GM19351 (cell line): ENCODE measurements at regions not wholly inside any gene's neighbourhood (a gene's known extent, or its start where the extent isn't known, plus 50 kb on each side); places are given as distances from the start of the nearest gene placed in this dataset.

Source experiments
- ATAC-seq: cut with Tn5 transposase; IDR thresholded peaks from one replicate; pipeline ENCODE4 v1.9.1; 2021; ENCODE audit warnings: mild to moderate bottlenecking, moderate library complexity; ENCODE audit not compliant: unreplicated experiment

DNA sequence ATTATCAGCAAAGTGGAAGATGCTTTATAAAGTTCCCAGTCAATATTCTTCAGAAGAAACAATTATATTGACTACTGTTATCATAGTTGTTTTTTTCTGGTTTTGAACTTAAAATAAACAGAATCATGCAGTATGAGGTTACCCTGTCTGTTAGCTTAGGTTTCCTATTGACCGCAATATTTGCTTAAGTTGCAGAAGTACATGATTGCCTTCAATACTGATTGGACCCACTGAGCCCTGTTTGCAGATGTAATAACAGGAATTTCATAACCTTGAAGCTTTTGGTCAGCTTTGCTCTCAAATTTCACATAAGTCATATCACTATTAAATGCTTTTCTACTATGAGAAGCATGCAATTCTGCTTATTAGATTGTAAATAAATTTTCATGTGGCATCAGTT is 229.1 kb upstream of the FSTL5 start:
- ATAC-seq = peak; percentile 63

DNA sequence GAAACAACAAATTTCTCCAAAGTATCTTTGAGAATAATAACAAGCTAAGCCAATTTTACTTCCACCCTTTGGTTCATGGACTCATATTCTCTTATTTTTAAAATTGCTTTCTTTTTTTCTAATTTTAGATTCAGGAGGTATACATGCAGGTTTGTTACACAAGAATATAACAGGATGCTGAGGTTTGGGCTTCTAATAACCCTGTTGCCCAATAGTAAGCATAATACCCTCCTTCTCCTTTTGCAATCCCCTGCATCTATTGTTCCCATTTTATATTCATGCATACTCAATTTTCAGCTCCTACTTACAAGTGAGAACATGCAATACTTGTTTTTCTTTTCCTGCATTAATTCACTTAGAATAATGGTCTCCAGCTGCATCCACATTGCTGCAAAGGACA is 202.3 kb upstream of the FSTL5 start:
- ATAC-seq = no peak

DNA sequence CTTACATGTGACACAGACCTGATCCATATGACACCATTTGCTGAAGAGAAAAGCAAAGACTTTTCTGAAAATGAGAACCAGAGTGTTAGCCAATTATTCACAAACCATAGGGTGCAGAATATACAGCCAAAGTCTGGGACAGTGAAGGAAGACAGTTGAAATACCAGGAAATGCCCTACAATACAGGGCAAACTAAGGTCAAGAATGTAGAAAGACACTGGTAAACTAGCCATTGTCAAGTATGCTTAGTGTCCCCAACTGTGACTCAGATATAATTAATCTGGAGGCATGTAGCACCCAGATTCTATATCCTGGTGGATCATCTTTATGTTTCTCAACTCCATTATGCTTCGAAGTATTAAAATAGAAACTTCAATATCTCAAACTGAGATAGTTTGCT is 200.9 kb upstream of the FSTL5 start:
- no peak for ATAC-seq

DNA sequence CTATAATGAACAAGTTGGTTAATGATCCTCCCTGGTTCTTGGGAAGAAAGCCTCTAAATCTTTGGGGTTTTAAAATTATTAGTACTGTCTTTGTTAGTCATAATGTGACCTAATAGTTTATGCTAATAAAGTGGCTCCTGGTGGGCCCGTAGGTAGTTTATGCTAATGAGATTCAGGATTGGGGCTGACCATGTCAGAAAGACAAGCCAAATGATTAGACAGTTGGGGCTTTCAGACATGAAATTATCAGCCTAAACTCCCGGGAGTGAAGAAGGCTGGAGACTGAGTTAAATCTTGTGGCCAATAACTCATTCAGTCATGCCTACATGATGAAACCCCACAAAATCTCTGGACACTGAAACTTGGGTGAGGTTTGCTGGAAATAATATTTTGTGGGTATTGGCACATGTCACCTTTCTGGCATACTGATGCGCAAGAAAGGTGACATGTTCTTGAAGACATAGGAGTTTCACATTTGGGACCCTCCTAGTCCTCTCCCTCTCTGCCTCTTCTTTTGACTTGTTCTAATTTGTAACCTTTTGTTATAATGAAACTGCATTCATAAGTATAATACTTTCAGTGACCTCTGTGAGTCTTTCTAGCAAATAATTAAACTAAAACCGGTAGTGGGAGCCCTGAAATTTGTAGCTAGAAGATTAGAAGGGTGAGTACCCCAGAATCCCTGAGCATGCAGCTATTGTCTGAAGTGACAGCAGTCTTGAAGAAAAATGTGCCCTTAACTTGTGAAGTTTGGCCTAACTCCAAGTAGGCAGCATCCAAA is 196.8 kb upstream of the FSTL5 start:
- ATAC-seq = no peak

DNA sequence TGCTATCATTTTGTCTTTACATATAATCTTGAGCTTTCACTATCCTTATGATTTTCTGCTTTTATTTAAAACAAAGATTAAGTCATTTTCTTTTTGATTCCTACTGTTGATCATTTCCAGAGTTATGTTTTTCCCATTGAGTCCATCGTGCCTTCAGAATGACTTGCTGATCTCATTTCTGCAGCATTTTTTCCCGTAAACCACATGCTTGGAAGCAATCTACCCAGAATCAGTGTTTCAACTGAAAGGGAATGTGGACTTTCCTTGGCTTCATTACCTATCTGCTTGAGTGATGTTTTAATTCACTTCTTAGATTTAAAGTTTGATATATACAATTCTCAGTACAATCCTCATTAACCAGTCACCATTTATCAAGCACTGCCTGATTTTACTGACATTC is 192.4 kb upstream of the FSTL5 start:
- no peak for ATAC-seq

DNA sequence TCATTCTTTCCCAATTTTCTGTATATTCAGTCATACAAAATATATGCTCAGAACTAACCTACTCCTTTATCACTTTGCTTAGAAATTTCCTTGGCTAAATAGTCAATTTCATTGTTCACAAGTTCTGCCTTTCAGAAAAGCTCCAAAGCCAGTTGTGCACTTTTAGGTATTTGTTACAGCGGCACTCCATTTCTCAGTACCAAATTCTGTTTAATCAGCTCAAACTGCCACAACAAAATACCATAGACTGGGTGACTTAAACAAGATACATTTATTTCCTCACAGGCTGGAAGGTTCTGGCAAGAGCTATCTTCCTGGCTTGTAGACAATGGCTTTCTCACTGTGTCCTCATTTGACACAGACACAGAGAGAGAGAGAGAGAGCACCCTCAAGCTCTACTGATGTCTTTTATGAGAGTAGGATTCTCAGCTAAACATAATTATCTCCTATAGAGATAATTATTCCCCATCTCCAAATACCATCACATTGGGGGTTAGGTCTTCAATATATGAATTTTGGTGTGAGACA is 188.8 kb upstream of the FSTL5 start:
- ATAC-seq = no peak

DNA sequence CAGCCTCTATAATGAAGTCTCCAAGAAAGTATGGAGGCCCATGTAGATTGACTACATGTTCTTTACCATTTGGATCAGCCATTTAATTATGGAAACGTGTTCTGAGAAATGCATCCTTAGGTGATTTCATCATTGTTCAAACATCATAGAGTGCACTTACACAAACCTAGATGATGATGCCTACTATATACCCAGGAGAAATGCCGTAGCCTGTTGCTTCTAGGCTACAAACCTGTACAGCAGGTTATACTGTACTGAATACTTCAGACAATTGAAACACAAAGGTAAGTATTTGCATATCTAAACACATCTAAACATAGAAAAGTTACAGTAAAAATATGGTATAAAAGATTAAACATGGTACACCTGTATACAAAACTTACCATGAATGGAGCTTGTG is 186.5 kb upstream of the FSTL5 start:
- no peak for ATAC-seq

DNA sequence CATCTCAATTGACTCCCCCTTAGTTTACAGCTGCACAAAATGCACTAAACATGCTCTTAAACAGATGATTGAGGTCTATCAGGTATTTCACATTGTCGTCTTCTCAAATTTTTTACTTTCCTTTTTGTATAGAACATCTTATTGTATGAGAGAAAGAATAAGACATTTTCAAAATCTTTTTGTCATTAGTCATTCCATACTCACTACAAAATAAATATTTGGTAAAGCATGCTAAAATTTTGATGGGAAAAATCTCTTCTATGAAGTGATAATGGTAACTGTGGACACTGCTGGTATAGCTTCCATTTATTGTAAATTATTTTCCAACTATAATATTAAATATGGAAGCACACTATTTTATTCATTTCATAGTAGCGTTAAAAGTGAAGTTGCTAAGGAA is 185.6 kb upstream of the FSTL5 start:
- ATAC-seq = no peak

DNA sequence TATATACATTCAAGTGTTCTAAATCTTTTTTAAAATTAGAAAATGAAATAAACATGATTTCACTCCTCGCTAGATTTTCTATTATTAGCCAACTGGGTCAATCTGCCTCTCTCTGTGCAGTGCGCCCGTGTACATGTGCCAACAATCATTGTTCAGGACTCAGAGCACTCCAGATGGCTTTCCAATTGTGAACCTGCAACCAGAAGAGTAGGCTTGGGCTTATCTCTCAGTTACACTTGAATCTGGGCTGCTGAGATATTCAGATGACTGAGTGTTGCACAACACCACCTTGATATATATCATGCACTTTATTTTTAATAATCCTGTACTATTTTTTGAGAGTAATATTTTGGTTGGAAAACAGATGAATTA is 184.0 kb upstream of the FSTL5 start:
- no peak for ATAC-seq

DNA sequence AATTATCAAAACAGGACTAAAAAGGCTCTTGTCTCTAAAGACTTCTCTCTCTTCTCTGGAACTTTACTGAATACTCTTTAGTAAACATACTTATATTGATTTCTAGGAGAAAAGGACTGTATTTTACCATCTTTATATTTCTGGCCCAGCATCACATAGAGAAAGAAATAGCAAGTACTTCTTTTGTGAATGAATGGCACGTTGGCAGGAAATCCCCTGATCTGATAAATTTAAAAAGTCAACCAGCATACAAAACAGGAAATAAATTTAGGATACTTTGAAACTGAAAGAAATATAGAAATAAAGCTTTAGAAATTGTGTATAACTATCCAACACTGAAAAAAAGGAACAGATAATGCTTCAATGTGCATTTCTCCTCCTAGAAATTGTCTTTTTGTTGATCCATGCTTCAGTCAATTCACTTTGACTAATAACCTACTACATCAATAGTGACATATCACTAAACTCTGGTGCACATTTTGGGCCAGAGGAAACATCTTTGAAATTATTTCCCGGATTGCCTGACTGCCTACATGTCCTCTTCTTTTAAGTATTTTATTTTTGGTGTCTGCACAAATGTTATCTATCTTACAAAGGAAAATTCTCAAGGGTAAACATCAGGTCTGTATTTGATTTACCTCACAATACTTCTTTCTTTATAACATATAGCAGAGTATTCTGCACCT is 183.5 kb upstream of the FSTL5 start:
- ATAC-seq = no peak

DNA sequence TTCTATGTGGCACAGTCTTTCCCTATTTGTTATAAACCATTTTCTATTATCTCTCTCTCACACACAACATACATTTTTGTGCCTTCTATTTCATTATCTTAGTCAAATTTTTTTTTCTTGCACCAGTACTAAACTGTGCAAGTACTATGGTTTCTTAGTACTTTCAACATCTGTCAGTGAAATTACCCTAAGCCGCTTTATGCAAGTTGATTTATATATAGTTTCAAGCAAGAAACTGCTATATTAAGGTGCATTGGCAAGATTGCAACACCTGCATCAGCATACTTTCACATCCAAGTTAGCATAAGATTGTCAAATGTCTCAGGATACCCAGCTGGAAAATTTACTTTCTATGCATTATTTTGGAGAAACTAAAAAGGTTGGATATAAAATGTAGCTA is 180.2 kb upstream of the FSTL5 start:
- ATAC-seq = no peak

DNA sequence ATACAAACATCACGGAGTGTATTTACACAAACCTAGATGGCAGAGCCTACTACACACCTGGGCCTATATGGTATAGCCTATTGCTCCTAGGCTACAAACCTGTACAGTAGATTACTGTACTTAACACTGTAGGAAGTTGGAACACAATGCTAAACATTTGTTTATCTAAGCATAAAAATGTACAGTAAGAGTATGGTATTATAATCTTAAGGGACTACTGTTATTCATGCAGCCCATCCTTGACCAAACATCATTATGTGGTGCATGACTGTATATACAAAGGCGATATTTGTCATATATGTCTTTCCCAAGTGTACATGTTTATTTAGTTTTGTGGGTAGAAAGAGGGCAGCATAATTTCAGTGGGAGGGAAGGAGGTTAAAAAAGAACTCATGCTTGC is 177.7 kb upstream of the FSTL5 start:
- ATAC-seq = no peak

DNA sequence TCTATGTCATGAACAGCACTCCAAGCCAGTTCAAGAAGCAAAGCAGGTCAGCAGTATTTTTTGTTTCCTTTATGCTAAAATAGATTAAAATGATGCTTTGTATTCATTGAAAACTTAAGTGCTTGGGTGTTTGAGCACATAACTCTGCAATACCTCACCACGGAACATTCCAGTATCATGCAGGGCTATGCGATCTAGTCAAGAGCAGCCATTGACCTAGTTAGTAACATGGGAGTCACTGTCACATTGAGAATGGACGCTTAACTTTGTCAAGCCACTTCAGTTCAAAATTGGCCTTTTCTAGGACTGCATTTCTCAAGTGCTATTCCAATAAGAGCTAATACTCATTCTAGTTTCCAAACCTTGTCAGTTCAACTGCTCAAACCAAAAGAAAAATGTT is 160.1 kb upstream of the FSTL5 start:
- ATAC-seq = no peak

DNA sequence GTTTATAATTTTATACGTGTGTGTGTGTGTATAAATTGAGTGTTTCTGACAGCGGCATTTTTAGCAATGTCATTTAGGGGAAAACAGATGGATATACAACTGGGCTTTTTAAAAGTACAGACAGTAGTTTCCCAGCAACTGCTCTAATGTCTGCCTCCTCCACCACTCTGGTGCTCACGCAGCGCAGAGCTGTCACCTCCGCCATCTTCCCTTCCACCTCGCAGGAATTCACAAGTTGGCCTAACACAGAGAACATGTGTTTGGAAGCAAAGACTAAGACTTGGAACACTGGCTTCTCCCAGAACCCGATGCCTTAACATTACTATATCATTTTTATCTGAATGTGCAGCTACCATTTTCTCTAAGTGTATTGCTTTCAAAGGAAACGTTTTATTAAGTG is 158.3 kb upstream of the FSTL5 start:
- ATAC-seq = no peak

DNA sequence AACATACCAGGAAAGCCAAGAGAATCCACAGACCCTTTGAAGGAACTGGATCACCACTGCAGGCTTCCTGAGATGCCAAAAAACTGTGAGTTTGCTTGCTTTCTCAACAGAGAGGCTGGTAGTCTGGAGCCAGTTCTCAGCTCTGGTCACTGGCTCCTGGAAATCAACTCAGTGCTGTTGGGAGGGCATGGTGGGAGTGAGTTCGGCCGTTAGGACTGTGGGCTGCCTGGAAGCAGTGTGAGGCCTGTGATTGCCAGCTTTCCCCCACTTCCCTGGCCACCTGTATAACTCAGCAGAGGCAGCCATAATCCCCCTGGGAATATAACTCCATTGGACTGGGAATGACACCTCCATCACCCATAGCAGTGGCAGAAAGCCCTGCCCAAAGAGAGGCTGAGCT is 122.0 kb upstream of the FSTL5 start:
- ATAC-seq = no peak

DNA sequence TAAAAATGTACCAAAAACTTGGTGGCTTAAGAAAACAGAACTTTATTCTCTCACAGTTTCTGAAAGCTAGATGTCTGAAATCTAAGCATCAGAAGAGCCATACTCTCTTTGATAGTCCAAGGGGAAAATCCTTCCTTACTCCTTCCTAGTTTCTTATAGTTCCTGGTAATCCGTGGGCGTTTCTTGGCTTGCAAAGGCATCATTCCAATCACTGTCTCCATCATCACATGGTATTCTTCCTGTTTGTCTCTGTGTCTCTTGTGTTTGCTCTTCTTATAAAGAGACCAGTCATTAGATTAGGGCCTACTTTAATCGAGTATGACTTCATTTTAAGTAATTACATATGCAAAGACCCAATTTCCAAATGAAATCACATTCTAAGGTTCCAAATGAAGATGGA is 118.9 kb upstream of the FSTL5 start:
- ATAC-seq = no peak

DNA sequence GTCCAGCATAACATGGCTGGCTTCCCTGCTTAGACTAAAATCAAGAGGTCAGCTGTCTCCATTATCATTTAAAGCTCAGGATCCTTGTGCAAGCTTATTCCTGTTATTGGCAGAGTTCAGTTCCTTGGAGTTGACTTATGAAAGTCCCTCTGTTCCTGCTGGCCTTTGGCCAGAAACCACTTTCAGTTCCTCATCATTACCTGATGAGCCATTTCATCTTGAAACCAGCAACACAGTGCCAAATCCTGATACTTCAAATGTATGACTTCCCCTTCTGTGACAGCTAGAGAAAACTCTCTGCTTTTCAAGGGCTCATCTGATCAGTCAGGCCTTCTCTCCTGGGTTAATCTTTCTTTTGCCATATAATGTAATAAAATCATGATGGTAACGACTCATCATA is 110.6 kb upstream of the FSTL5 start:
- peak; percentile 93 for ATAC-seq

DNA sequence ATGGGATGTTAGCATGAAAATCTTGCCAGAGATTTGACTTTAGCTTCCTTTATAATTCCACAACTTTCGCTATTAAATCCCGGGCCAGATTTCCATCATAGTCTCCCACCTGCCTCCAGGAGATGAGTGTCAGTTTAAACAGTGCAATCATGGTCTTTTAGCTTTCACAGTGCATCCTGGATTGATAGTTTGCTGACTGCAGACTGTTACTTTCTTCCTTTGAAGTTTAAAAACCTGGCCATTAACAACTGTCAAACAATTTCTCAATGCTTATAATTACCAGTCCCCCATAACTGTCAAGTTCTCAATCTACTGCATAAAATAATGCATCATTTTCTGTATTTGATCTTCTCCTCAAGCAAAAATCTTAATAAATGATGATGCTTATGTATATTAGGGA is 108.4 kb upstream of the FSTL5 start:
- no peak for ATAC-seq

DNA sequence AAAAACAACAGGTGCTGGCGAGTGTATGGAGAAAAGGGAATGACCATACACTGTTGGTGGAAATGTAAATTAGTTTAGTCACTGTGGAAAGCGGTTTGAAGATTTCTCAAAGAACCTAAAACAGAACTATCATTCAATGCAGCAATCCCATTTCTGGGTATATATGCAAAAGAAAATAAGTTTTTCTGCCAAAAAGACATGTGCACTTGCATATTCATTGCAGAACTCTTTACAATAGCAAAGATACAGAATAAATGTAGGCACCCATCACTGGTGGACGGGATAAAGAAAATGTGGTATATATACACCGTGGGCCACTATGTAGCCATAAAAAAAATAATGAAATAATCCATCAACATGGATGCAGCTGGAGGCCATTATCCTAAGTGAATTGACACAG is 105.1 kb upstream of the FSTL5 start:
- ATAC-seq = no peak

DNA sequence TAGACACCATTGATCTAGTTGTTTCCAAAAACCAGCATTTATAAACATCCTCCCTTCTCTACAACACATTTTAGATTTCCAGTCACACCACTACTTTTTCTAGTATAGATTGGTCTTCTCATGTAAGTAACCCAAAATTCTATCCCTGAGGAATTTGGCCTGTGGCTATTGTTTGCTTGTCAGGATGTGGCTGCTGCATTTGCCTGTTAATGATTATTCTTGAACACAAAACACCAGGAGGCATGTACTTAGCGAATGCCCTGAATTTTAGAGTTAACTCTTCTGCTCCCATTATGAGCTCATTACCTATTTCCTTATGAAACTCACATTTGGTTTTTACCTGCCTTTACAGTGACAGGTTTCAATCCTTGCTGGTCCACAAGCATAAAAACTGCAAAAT is 102.0 kb upstream of the FSTL5 start:
- no peak for ATAC-seq

DNA sequence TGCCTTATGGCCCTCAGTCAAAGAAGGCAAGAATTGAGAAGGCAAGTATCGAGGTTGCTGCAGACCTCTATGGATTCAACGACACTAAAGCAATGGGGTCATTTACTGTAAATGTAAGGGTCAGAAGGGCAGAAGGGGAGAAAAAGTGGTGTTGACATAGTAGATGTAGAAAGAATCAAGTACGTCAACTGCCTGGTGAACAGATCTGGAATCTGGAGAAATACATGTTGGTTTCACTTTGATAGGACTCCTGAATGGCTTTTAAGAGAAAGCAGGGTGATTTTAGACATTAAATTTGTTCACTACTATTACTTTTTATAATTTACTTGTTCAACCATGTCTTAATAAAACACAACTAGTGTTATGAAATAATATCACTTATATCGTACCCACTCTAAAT is 81.3 kb upstream of the FSTL5 start:
- ATAC-seq = no peak

DNA sequence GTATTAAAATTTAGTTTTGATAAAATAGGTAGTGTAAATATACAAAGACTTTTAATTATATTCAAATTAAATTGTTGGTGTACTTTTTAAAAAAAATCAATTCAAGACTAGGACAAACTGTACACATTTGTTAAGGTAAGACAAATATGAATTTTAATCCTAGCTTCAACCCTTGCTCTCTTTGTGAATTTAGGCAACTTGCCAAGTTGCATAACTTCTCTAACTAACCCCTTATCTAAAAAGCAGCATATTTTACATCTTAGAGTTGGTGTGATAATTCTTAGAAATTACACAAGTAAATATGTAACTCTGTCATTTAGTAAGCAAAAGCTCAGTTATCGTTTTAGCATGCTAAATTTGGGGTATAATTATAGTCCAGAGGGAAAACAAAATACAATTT is 78.1 kb upstream of the FSTL5 start:
- ATAC-seq = no peak
